Stomach (tissue), 8 donors: ENCODE measurements at regions not wholly inside any gene's neighbourhood (a gene's known extent, or its start where the extent isn't known, plus 50 kb on each side); places are given as distances from the start of the nearest gene placed in this dataset.

Experiments used
- DNase-seq, 2 donors: peaks; one replicate each; pipeline versions ENCODE4 v3.0.0 to v3.0.0-alpha.2; 2013 to 2019
- H3K27ac ChIP-seq, 5 donors: fragments of 200-600 bp in 4 of 5; sonication (generic) in 4 of 5; one replicate each; pipeline ENCODE4 v1.5.1; 2013 to 2019; ENCODE audit warnings: mild to moderate bottlenecking in 1 of 5, moderate library complexity in 1 of 5
- H3K27me3 ChIP-seq, 3 donors: fragments of 200-600 bp; sonication (generic); one replicate each; pipeline ENCODE4 v1.5.1; 2017 to 2019; ENCODE audit warnings: mixed run types in 1 of 3
- H3K36me3 ChIP-seq, 4 donors: fragments of 200-600 bp; sonication (generic); 1 replicate in 3 of 4; 2 replicates in 1 of 4; pipeline ENCODE4 v1.5.1; 2016 to 2019
- H3K4me1 ChIP-seq, 4 donors: fragments of 200-600 bp; sonication (generic); one replicate each; pipeline ENCODE4 v1.5.1; 2016 to 2019
- H3K4me3 ChIP-seq, 4 donors: fragments of 200-600 bp; sonication (generic) in 3 of 4; one replicate each; pipeline ENCODE4 v1.5.1; 2016 to 2019; ENCODE audit warnings: mild to moderate bottlenecking in 1 of 4
- H3K9me3 ChIP-seq, 4 donors: fragments of 200-600 bp; sonication (generic); one replicate each; pipeline ENCODE4 v1.5.1; 2016 to 2019
- CTCF ChIP-seq, 7 experiments: fragments of 450-650 bp in 4 of 7; fragments of 200-600 bp in 3 of 7; sonication (generic) in 3 of 7; IDR thresholded peaks; one replicate each; pipeline ENCODE4 v1.5.1; 2016 to 2019; ENCODE audit warnings: antibody characterized with exemption in 7 of 7, control low read depth in 2 of 7, mild to moderate bottlenecking in 1 of 7
- EP300 ChIP-seq: sonication (generic); formaldehyde crosslinking; IDR thresholded peaks from one replicate; pipeline ENCODE4 v1.6.1; 2017; ENCODE audit warnings: antibody characterized with exemption
- POLR2A ChIP-seq, 4 donors: fragments of 450-650 bp; IDR thresholded peaks; one replicate each; pipeline ENCODE4 v1.6.1; 2016; ENCODE audit warnings: antibody characterized with exemption in 4 of 4, control low read depth in 2 of 4, mild to moderate bottlenecking in 1 of 4, moderate library complexity in 1 of 4
- POLR2AphosphoS5 ChIP-seq, 3 donors: sonication (generic); formaldehyde crosslinking; IDR thresholded peaks; one replicate each; pipeline ENCODE4 v1.6.1; 2016; ENCODE audit warnings: antibody characterized with exemption in 3 of 3
- WGBS, 5 donors: extraction: QIAGEN DNeasy Blood & Tissue Kit in 3 of 5; methylation state at CpG; one replicate each; pipeline versions ENCODE4 v1.1.5 to v1.1.7; 2013 to 2018; 5-methylcytosine and 5-hydroxymethylcytosine counted together
- intact Hi-C: fragments of 100-400 bp; cut with DNase I; formaldehyde crosslinking; loops from one replicate; pipeline ENCODE4 v1.15.1; 2023; ENCODE audit warnings: low total_unique reads
- donor health status: healthy with polysubstance abuse.
- donor health status: Bipolar disorder and iron deficiency.
- donor health status: healthy.

- Histone ChIP-seq H3K4me3 (no peak overlapping the region), H3K36me3 (no peaks in the 10 kb centered on the region), H3K27me3 (no peaks in the 10 kb centered on the region), H3K9me3 (no peaks in the 10 kb centered on the region), H3K4me1 (peaks cover 4 to 47% (median 20%) of the 10 kb centered on the region in 4 donors), H3K27ac (peak overlapping the region in 3 of 5 donors; percentile 2 to 71 (median 33))
- WGBS, 5 donors, result 60 to 74% (median 66%) methylated on average over 7 of the region's 7 CpGs
- no peak for DNase-seq
- intact Hi-C loops, result no loop called here
- TF ChIP-seq POLR2A (IDR thresholded peaks at IDR 0.05) (no peak), CTCF (IDR thresholded peaks at IDR 0.05) (no peak), EP300 (no peak), POLR2AphosphoS5 (IDR thresholded peaks at IDR 0.05) (no peak)
Observed at GRCh38 chr10:44064987-44065787, 319.7 kb downstream of the CXCL12 start.

GRCh38 chr10:44064317-44064716, 320.6 kb downstream of the CXCL12 start:
- Histone ChIP-seq H3K4me3 (no peak overlapping the region), H3K4me1 (peaks cover 4 to 39% (median 19%) of the 10 kb centered on the region in 4 donors), H3K36me3 (no peaks in the 10 kb centered on the region), H3K27ac (peak overlapping the region in 1 of 5 donors; percentile 71), H3K27me3 (no peaks in the 10 kb centered on the region), H3K9me3 (no peaks in the 10 kb centered on the region)
- WGBS, 5 donors, result 75 to 93% (median 81%) methylated on average over 7 to 8 of the region's 8 CpGs
- TF ChIP-seq POLR2AphosphoS5 (IDR thresholded peaks at IDR 0.05), result no peak
- no peak for TF ChIP-seq CTCF (IDR thresholded peaks at IDR 0.05)
- no peak for TF ChIP-seq POLR2A (IDR thresholded peaks at IDR 0.05)
- no peak for TF ChIP-seq EP300
- DNase-seq, result no peak
- intact Hi-C loops, result no loop called here

GRCh38 chr10:44063686-44064085, 321.2 kb downstream of the CXCL12 start:
- no peak for TF ChIP-seq CTCF (IDR thresholded peaks at IDR 0.05)
- TF ChIP-seq POLR2AphosphoS5 (IDR thresholded peaks at IDR 0.05), result no peak
- no peak for TF ChIP-seq POLR2A (IDR thresholded peaks at IDR 0.05)
- TF ChIP-seq EP300, result no peak
- Histone ChIP-seq H3K36me3 (no peaks in the 10 kb centered on the region), H3K27ac (no peak overlapping the region), H3K27me3 (no peaks in the 10 kb centered on the region), H3K4me3 (no peak overlapping the region), H3K9me3 (no peaks in the 10 kb centered on the region), H3K4me1 (peaks cover 4 to 33% (median 17%) of the 10 kb centered on the region in 4 donors)
- WGBS, 5 donors, result 78 to 87% (median 83%) methylated on average over 1 to 2 of the region's 2 CpGs
- intact Hi-C loops, result no loop called here
- no peak for DNase-seq

- DNase-seq, result no peak
- Histone ChIP-seq H3K27ac (no peak overlapping the region), H3K27me3 (peaks cover 0 to 15% (median 0%) of the 10 kb centered on the region in 3 donors), H3K36me3 (no peaks in the 10 kb centered on the region), H3K4me3 (no peak overlapping the region), H3K9me3 (no peaks in the 10 kb centered on the region), H3K4me1 (peaks cover 4 to 29% (median 12%) of the 10 kb centered on the region in 4 donors)
- TF ChIP-seq CTCF (IDR thresholded peaks at IDR 0.05) (no peak), POLR2A (IDR thresholded peaks at IDR 0.05) (no peak), POLR2AphosphoS5 (IDR thresholded peaks at IDR 0.05) (no peak), EP300 (no peak)
- 74 to 84% (median 79%) methylated on average over 2 of the region's 2 CpGs for WGBS, 5 donors
- intact Hi-C loops, result no loop called here
Observed at GRCh38 chr10:44060719-44061118, 324.2 kb downstream of the CXCL12 start.
